ENCODE measurements at regions not wholly inside any gene's neighbourhood (a gene's known extent, or its start where the extent isn't known, plus 50 kb on each side); places are given as distances from the start of the nearest gene placed in this dataset.

- no peak for TF ChIP-seq CTCF (conservative IDR thresholded peaks at IDR 0.05)
- no peak overlapping the region for H3K27ac ChIP-seq
Observed at GRCh38 chr22:48102581-48102980, 1340.1 kb downstream of the TBC1D22A start.

GRCh38 chr22:48101704-48102103 lies 1339.3 kb downstream of the TBC1D22A start:
- no peak for TF ChIP-seq CTCF (conservative IDR thresholded peaks at IDR 0.05)
- no peak overlapping the region for H3K27ac ChIP-seq

DNA sequence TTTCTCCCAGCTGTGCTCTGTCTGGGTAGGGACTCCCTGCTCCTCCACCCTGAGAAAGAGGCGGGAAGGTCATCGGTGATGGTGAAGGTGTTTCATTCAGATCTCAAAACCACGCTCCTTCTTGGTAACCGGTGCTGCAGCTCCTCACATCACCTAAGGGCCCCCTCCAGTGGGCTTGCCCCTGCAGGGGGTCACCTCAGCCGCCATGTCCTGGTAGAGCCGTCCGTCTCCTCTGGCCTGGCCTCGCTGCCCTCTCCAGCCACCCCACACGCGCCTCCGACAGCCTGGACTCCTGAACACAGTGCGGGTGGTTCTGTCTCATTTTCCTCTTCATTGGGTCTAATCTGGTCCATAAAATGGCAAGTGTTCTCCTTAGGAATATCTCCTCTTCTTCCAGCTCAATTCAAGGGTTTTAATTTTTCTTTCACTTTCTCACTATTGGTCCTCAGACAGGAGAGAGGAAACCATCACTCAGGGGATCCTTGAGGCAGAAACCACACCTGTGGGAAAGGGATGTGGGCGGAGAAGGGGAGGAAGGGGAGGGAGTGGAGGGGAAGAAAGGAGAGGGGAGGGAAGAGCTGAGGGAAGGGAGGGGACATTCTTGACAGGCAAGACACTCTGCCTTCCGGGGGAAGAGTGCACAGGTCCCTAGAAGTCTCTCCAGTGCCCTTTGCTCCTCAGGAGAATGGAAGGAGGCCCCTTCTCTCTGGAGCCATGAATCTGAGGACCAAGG lies 1338.4 kb downstream of the TBC1D22A start:
- TF ChIP-seq CTCF (conservative IDR thresholded peaks at IDR 0.05): no peak
- no peak overlapping the region for H3K27ac ChIP-seq

DNA sequence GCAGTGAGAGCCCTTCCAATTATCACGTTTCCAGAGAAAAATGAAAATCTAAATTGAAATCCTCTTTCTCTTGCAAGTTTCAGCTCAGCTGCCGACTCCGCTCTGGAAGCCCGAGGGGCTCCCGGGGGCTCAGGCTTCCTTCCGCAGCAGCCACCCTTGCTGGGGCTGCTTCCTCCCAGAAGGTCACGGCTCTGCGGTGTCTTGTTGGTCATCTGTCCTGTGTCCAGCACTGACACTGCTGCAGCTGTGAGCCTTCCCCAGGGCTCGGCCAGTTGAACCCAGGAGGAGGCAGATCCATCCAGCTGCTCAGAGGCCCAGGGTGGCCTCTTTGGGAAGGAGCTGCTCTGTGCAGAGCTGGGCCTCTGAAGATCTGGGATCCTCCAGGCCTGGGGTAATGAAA lies 1337.2 kb downstream of the TBC1D22A start:
- H3K27ac ChIP-seq: no peak overlapping the region
- no peak for TF ChIP-seq CTCF (conservative IDR thresholded peaks at IDR 0.05)

DNA sequence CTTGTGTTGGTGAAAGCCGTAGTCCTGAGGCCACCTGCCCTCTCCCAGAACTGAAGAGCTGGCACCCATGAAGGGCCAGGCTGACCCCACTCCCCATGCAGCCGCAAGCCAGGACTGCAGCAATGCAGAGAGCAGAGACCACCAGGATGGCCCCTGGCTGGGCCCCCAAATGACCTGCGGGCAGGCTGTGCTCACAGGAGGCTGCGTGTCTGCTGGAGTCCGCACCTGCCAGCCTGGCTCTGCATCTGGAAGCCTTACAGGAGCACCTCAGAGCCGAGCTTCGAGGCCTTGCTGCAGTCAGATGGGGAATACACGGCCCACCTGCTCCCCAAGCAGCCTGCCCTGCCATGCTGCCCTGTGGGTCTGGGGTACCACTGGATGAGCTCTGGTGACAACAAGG lies 1336.8 kb downstream of the TBC1D22A start:
- no peak for TF ChIP-seq CTCF (conservative IDR thresholded peaks at IDR 0.05)
- no peak overlapping the region for H3K27ac ChIP-seq

DNA sequence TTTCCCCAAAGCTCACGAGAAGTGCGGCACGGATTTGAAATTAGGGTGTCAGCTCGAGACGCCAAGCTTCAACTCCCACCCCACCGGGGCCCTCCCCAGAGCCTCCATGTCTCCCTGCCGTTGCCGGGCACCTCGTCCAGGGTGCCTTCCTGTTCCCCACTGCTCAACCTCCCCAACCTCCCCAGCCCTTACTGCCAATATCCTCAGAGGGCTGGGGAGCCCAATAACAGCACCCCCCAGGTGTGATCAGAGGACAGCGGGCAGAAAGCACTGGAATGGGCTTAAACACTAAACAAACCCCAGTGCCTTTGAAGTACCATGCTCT lies 1336.4 kb downstream of the TBC1D22A start:
- TF ChIP-seq CTCF (conservative IDR thresholded peaks at IDR 0.05): no peak

GRCh38 chr22:48098243-48098920 lies 1335.9 kb downstream of the TBC1D22A start:
- TF ChIP-seq CTCF (conservative IDR thresholded peaks at IDR 0.05): no peak
- no peak overlapping the region for H3K27ac ChIP-seq

More for the DNA sequence above, 1336.4 kb downstream of the TBC1D22A start:
- H3K27ac ChIP-seq: no peak overlapping the region

Measured in VCaP (cell line).